ENCODE measurements at regions not wholly inside any gene's neighbourhood (a gene's known extent, or its start where the extent isn't known, plus 50 kb on each side); places are given as distances from the start of the nearest gene placed in this dataset.
A peak's percentile ranks its signal among the peaks of the same experiment; 100 is the strongest.
"Not testable (repeated sequence)": the region's sequence is repeated elsewhere in the genome, so short reads cannot be mapped to it uniquely, and the experiment has no call there.

DNA sequence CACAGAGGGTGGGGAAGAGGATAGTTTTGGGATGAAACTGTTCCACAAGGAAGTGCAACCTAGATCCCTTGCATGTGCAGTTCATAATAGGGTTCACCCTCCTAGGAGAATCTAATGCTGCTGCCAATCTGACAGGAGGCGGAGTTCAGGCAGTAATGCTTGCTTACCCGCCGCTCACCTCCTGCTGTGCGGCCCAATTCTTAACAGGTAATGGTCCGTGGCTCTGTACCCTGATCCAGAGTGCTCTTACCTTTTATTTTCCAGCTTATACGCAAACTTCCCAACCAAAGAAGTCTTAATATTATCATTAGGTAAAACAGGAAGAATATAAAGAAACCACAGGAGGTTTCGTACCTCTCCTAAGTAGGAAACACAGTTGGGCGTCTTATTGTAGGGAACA, 82.7 kb upstream of the CD302 start:
- no peak for DNase-seq

DNA sequence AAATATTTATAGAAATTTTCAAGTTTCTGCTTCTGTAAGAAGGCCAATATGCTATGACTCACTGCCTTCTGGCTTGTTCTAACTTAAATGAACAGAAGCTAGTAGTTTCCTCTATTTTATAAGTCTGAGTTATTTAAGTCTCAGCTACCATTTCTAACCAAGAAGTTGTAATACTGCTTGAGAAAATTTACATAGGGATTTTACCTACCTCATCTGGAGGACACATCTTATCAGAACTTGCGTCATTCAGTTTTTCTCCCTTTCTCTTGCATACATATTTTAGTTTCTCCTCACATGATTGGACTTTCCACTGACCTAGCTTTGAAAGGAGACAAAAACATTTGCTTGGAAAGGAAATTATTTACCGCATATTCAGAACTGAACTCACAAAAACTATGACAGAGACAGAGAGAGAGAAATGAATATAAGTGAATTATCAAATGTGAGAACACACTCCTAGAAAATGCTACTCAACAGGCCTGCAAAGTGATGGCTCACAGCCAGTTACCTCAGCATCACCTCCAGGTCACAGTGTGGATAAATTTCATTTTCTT, 81.1 kb upstream of the CD302 start:
- DNase-seq = peak; percentile 80

DNA sequence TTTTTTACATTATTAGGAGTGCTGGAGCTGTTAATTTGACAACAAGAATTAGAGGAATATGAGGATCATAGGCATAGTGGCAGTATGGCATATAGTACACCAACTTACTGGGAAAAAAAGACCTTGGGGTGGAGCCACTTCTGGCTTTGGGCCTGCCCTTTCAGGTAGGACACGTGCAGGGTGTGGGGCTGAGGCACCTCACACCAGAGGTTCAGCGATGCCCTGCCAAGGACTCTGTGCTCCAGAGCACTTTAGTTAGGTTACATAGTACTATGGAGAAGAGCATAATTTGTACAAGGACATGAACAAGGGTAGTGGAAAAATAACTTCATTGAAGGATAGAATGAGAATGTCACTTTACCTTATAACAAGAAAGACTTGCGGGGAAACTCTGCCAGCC, 77.1 kb upstream of the CD302 start:
- DNase-seq = no peak

DNA sequence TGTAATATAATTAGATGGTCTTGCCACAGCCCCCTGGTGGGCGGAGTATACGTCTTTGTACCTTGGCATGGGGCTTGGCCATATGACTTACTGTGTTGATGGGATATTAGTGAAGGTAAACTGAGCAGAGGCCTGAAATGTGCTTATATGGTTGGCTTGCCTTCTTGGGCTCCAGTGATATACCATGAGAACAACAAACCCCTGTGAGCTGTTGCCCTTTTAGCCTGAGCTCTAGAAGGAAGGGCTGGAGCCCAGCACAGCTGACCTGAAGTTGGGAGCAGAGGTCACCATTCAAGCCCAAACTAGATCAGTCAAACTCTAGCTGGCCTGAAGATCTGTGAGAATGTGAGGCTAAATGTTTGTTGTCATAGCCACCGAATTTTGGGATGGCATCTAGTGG, 75.2 kb upstream of the CD302 start:
- DNase-seq = no peak

DNA sequence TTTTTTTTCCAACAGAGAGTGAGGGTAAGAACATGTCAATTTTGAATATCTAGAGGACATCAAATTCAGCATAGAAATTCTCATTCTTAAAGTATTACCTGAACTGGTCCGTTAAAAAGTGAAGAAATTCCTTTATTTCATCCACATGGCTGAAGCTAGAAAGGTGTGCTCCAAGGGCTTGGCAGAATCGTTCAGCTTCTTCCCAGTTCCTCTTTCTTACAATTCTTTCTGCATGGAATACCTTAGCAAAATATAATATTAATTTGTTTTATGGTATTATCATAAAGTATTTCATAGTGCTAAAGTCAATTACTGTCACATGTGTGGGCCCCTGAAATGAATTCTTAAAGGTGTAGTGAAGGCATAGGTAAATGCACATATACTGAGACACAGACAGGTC, 74.3 kb upstream of the CD302 start:
- DNase-seq = no peak

DNA sequence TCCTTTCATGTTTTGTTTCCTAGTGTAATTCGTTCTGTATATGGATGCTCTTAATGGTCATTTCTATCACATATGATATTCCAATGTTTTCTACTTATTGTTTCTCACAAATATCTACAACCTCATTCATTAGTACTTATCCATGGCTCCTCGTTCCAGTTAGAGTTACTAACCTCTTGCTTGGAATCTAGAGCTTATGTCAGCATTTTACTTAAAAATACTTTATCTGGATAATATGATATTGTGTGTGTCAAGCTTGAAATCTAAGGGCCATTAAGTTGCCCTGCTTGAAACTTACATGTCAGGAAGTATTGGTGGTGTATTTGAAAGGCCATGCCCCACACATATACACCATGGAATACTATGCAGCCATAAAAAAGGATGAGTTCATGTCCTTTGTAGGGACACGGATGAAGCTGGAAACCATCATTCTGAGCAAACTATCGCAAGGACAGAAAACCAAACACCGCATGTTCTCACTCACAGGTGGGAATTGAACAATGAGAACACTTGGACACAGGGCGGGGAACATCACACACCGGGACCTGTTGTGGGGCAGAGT, 70.7 kb upstream of the CD302 start:
- DNase-seq = not testable (repeated sequence)

DNA sequence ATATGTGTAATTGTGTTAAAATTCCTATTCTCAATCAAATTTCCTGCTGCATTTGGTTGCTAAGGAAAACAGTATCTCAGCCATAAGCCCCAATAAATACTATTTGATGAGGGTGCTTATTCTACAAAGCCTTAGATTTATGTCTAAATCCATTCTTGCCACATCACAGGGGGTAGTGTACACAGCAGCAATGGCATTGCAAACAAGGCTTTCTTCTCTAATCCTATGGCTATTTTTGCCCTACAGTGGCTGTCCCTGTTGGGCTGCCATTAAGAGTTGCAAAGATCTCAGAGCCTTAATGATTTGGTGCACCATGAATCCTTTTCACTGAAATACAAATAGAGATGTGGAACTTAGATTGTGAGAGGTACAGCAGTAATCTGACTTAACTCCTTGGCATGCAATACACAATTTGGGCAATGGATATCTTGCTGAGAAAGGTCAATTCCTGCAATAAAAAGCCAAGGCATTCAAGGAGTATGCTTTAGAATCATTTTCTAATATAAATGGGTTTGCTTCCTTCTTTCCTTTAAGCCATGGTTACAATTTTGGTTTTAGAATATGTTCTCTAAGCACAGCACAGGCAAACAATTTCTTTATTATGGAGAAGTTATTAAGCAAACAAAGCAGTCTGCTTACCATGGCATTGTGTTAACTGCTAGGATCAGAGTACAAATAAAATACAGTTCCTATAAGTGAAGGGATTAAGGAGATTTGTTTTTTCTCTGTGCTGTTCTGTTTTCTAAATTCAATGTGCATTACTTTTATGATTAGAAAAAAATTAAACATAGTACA, 69.8 kb upstream of the CD302 start:
- no peak for DNase-seq

DNA sequence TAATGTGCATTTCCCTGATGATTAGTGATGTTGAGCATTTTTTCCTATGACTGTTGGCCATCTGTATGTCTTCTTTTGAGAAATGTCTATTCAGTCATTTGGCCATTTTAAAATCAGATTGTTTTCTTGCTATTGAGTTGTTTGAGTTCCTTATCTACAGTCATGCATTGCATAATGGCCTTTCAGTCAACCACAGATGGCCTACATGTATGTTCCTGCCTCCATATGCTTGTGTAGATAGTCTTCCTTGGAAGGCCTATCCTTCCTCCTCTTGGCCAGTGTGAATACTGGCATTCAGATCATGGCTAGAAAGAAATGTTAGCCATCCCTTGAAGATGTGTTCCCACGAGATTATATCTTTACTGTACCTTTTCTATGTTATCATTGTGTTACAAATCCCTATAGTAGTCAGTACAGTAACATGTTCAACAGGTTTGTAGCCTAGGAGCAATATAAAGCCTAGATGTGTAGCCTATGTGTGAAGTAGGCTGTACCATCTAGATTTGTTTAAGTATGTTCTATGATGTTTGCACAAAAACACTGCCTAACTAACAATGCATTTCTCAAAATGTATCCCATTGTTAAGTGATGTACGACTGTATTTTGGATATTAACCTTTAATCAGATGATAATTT, 65.6 kb upstream of the CD302 start:
- no peak for DNase-seq

DNA sequence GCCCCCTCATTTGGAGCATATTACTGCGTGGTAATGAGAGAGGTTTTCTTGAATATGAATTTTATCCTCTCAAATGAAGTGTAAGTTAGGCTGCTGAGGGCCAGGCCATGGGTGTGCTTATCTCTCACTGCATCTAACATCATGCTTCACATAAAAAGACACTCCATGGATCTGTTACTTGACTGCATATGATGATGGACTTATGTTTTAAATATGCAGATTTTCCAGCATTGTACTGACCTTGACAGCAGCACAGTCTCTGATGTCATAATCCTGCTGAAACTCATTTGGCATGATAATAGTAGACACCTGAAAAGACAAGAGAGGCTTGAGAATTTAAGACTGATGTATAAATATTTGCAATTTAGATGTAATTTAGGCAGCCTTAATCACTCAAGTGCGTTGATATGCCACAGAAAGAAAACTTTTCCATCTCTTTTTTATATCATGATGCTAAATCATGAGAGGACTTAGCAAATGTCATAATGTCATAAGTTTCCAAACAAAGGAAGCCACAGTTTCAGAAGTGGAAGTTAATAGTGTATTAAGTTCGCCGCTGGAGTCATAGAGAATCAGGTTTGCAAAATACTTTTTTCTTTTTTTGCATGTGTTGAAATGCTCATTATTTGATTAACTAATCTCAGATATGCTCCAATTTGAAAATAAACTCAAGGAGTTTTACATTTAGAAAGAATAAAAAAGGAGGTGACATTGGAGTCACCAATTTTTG, 62.7 kb upstream of the CD302 start:
- DNase-seq = no peak

DNA sequence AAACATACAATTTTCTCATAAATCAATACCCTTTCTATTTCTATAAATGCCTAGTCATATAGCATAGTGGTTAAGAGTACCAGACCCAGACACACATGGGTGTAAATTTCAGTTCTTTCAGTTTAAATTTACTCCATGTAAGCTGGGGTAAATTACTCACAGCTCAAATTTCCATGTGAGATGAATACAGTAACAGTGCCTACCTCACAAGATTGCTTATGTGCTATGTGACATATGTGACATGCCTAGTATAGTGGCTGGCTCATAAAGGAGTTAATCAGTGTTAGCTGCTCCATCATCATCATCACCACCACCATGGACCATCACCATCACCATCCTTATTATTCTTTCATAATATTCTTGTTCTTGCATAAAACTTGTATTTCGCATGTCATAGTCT, 61.6 kb upstream of the CD302 start:
- no peak for DNase-seq

DNA sequence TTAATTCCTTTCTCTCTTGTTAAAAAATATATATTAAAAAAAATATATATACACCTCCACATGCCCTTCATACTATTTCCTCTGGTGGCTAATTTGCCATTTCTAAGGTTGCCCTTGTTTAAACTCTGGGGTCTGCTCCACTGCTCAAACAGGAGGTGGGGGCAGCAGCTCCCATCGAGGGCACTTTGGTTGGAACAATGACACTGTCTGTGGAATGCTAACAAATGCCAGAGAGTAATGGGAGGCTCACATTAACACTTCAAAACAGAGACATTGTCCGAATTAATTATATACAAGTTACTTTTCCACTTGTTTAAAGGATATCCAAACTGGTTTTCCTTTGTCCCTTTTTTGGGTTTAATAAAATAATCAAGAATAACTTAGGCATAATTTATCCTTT, 58.8 kb upstream of the CD302 start:
- no peak for DNase-seq

DNA sequence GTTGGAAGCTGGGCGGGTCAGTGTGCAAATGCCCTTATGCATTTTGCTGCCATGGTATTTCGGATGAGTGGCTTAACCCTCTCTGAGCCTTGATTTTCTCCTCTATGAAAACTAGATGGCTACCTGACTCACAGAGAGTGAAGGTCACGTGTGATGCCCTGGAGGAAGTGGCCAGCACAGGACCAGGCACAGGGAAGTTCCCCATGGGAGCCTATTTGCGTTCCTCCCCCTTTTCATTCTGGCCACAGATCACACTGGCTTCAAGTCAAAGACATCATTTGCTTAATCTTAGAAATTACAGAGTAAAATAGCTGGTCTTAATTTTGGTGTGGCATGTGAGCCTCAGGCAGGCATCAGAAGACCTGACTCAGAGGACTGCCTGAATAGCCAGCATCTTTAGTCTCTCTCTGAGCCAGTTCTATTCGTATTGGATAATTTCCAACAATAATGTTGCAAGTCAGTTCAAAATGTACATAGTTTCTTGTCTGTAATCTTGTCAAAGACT, 57.6 kb upstream of the CD302 start:
- DNase-seq = no peak

DNA sequence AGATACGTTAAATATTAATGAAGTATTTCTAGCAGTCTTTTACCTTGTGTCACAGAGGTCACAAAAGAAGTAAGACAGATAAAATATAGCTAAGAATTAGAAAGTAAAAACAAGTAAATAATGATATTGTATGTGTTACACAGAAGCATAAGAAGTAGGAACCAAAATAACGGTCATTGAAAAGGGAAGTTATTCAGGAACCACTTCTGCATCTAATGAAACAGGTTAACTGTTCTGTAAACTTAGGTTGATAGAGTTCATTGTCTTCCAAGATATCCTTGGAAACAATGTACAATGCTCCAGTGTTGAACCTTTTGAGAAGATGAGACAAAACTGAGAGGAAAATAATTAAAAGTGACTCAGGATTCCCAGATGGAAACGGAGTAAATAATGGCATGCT, 57.1 kb upstream of the CD302 start:
- DNase-seq = no peak

DNA sequence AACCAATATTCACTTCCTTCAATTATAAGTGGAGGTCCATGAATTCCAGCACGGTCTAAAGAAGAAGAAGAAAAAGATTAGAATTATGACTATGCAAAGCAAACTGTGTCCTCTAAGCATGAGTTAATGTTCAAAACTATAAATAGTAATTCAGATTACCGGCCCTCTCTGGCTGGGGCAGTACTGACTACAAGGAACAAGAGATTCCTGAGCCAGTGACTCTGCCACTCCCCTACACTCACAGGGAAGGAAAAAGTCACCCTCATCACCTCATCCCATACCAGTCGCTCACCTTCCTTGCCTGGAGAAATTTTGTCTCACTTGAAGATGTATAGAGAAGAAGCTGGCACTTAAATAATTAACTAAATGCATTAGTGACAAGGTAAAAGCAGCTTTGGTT, 56.5 kb upstream of the CD302 start:
- DNase-seq = no peak

DNA sequence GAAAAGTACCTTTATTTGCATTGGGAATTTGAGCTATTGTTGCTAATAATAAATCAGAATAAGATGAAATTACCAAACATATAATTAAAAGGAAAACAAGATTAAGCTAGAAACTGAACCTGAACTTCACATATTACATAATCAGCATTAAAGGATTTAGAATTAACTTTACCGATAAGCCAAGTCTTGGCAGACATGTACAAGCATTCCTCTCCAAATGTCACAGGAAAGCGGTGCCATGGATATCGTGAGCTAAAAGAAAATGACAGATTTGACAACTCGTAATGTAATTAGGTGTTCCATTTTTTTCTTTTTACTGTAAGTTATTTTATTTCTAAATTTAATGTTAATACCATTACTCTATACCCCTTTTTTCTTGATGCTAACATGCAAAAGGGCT, 55.1 kb upstream of the CD302 start:
- DNase-seq = no peak

DNA sequence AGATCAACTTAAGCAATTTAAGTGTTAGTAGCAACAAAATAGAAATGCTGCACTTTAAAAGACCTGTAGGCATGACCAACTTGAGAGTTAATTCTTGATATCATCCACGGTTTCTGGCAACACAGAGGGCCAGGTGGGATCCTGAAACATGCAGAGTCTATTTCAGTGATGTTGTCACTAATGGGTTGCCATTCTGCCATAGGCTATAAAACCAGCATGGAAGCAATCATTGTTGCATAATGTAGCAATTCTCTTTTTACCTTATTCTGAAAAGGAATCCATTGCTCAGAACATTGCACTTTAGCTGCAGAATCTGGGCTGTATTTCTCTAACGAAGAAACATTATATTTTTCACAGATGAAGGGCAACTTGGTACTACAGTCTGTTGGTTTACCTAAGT, 53.9 kb upstream of the CD302 start:
- no peak for DNase-seq

DNA sequence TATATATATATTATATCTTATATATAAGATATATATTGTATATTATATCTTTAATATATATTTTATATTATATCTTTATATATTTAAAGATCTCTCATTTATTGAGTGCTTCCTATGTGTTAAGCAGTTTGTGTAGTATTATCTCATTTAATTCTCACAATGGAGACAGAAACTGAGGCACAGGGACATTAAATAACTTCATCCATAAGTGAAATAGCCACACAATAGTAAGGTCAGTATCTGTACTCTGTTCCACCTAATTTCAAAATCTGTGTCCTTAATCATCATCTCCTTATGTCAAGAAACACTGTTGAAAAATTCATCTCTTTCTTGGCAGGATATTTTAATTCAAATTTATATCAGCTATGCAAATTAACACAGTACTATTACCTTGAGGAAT, 52.8 kb upstream of the CD302 start:
- DNase-seq = no peak

DNA sequence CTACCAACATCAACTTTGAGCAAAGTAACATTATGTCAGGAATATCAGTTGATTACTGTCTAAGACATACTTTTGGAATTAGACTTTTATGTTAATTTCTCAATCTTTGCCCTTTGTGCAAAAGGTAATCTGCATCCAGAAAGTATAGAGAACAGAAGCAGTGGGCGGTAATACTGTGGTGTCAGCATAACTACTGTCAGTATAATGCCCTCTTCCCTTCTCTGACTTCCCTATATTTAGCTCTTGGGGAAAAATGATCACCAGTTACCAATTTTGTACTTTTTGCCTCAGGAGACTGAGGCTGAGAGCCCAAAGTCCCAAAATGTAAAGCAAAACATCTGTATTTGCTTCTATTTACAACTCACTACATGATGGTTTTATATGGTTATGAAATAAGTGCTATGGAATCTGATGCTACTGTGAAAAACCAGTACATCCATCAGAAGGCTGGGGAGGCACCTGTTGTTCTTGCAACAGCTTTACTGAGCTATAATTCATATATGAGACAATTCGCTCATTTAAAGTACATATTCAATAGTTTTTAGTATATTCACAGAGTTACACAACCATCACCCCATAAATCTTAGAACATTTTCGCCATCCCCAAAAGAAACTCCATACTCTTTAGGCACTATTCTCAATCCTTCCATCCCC, 51.3 kb upstream of the CD302 start:
- no peak for DNase-seq
